ENCODE measurements at regions not wholly inside any gene's neighbourhood (a gene's known extent, or its start where the extent isn't known, plus 50 kb on each side); places are given as distances from the start of the nearest gene placed in this dataset.

GRCh38 chr22:27635435-27635834 lies 166.1 kb downstream of the MN1 start:
- DNase-seq = no peak

GRCh38 chr22:27635852-27636251 lies 165.7 kb downstream of the MN1 start:
- no peak for DNase-seq

DNA sequence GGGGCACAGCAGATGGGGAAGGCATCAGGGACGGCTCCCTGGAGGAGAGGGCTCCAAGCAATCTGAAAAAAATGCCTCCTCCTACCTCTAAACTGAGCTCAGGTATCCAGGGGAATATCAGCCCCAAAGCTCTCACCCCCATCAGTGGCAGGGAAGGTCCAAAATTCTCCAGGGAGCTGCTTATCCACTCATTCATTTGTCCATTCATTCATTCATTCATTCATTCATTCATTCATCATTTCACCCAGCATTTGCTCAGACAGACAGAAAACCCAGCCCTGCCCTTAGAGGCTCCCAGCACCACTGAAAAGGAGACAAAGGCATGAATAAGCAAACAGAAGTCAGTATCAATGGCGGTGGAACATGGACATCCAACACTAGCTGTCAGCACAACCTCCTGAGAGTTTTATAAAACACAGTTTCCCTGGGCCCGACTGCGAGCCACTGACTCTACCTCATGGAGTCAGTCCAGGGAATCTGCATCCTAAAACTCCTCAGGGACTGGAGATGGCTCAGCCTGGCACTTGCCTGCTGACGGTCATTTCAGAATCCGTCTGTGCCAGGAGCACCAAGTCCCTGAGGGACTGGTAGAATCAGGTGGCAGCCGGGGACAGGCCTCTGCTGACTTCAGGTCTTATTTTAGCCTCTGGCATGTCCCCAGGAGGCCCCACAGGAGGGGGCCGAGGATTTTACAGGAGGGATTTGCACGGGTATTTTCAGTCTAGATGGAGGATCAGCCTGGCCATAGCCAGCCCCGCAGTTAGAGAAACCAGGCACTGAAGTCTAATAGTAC lies 164.6 kb downstream of the MN1 start:
- DNase-seq = no peak

- no peak for DNase-seq
Measured at GRCh38 chr22:27637604-27638003, 164.0 kb downstream of the MN1 start.

GRCh38 chr22:27638329-27639233 lies 163.0 kb downstream of the MN1 start:
- no peak for DNase-seq

GRCh38 chr22:27639248-27640086 lies 162.1 kb downstream of the MN1 start:
- no peak for DNase-seq

GRCh38 chr22:27641049-27641795 lies 160.3 kb downstream of the MN1 start:
- no peak for DNase-seq

DNA sequence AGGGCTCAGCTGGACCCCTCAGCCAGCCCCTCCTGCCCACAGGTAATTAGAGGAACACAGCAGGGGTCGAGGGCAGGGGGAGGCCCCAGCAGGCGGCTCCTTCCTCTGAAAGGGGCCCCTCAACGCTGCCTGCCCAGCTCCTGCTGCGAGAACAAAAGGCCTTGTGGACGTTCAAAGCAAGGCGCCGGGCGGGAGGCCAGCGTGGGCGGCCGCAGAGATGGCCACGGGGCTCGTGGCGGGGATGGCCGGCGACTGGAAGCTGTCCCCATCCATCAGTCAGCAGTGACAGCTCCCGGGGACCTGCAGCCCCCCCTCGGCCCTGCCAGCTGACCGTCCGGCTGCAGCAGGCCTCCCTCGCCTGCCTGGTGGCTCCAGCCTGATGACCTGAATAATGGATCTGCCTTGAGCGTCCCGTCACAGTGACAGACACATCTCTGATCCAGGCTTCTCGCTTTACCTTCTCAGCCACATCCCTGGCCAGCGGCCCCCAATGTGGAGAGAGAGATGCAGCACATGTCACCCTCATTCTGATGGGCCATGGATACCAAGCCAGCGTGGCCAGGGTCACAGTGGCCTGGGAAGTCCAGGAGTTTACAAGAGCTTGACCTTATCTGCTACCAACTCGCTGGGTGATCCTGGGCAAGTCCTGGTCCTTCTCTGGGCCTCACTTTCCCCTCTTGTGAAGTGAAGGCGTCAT lies 159.3 kb downstream of the MN1 start:
- DNase-seq = no peak

- DNase-seq = no peak
Measured at GRCh38 chr22:27643907-27644306, 157.6 kb downstream of the MN1 start.

DNA sequence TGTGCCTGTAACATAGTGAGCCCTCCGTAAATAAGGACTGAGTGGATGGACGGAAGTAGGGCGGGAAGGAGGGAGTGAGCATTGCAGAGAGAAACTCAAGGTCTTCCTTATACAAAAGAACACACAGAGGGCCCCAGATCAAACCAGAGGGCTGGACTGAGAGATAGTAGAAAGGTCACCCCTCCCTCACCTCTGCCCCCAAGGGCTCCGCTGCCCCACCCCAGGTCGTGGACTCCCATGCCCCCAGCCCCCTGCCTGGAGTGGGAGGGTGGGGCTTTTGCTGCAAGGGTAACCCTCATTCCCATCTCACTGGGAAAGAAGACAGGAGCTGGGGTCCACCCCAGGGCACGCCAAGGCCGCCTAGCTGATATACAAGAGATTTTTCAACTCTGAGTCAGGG lies 157.0 kb downstream of the MN1 start:
- DNase-seq = no peak

DNA sequence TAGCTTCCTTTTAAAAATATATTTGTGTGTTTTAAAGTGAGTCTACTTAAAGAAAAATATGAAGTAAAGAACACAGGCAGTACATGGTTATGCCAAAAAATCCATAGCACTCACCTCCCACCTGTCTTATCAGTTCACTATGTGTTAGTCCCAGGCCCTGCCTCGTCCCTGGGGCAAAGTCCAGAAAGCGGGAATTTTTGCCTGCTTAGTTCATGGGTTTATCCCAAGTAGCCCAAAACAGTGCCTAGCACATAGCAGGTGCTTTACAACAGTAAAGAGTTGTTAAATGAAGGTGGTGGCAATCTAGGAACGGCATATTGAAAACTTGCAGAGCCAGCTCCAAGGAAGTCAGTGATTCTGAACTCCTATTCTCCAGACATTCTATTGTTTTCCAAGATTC lies 154.0 kb downstream of the MN1 start:
- DNase-seq = no peak

GRCh38 chr22:27648074-27648473 lies 153.5 kb downstream of the MN1 start:
- DNase-seq = no peak

GRCh38 chr22:27648853-27649252 lies 152.7 kb downstream of the MN1 start:
- DNase-seq = no peak

DNA sequence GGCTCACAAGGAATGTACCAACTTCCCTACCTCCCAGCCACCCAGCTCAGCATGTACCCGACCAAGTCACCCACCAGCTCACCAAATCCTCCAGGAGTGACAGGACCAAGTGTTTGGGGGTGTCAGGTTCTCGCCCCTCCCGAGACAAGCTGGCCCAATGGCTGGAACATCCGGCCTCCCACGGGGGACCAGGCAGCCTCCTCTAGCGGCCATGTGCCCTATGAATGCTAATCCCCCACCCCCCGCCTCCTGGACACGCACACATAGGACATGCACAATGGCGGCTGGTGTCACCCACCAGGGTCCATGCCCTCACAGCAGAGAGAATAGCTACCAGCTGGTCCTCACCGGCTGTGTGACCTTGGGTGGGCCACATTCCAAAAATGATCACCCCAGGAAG lies 151.0 kb downstream of the MN1 start:
- no peak for DNase-seq

DNA sequence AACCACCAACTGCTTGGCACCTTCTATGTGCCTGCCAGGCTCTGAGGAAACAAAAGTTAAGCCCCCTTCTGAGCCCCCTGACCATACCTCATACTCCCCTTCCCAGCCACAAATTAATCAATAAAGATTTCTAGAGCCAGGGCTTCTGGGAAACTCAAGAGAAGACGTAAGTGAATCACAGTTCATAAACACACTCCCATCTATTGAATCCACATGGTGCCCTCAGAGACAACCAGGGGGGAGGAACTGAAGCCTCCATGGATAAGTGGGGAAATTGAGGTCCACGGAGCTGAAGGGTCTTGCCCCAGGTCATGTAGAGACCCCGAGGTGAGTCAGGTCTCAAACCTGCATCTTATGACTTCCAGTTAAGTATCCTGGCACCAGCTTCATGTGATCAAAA lies 150.6 kb downstream of the MN1 start:
- DNase-seq = no peak

DNA sequence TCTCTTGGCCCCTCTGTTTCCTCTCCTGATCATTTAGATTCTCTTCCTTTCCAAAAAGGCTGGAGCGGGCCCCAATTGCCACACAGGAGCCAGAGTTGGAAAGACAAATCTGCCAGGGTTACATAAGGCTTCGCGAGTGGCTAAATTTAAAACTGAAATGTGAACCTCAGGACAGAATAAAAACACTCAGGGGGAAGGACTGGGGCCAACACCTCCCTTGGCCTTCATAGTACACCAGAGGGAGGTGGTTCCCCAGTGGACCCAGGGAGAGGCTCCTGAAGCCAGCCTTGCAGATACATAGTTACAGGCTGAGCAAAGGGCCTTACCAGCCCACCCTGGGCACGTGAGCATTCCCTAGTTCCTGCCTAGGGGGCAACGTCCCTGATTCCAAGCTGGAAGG lies 150.1 kb downstream of the MN1 start:
- DNase-seq = no peak

DNA sequence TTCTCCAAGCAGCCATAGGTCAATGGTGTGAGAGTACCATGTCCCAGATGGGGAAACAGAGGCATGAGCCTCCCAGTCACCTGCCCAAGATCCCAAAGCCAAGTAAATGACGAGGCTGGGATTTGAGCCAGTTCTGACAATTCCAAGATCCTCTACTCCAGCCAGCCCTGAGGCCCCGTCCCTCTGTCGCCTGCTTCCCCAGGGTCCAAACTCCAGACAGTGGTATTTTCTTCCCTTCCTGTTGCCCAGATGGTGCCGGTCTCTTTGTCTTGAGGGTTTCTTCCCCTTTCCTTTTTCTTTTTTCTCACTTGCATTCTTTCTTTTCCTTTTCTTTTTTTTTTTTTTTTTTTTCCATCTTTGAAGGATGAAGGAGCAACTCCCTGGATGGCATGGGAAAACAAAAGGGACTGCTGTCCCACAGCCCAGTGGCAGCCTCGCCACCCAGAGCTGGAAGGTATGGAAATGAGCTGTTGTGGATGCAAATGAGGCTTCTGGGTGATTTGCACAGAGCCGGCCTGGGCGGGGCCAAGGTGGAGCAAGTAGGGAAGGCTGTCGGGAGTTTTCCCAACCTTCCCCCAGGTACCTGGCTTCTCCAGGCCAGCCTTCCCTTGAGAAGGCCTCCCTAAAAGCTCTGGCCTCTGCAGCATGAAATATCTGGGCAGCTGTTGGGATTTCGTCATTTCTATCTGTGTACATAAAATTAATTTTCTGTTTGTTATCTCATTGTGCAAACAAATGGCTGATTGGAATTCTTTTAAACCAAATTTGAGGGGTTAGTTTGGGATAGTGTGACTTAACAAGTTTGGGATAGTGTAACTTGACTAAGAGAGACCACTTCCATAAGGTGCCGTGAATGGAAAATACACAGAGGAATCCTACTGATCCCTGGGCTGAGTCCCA lies 146.8 kb downstream of the MN1 start:
- DNase-seq = no peak

- DNase-seq = no peak
Measured at GRCh38 chr22:27655582-27656185, 145.9 kb downstream of the MN1 start.

- DNase-seq = no peak
Measured at GRCh38 chr22:27656970-27657369, 144.6 kb downstream of the MN1 start.

DNA sequence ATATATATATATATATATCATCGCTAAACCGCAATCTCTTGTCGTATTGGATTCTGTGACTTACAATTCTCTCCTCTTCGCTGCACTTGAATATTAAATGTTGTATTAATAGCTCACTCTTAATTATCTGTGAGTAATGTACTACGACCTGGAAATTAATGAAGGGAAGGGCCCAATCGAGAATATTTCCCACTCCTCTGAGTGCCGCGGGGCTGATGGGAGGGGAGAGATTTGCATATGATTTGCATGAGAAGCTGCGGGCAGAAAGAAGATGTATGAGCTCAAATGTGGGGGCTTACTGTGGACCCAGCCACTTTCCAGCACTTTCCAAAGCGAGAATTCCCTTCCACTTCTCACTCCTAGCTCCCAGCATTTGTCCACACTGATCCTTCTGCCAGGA lies 141.2 kb downstream of the MN1 start:
- no peak for DNase-seq
